Activated naive CD8-positive, alpha-beta T cell treated with anti-CD3 and anti-CD28 coated beads, Interleukin-2, amount 50 U/mL, for 24 hours (primary cell): ENCODE measurements at regions not wholly inside any gene's neighbourhood (a gene's known extent, or its start where the extent isn't known, plus 50 kb on each side); places are given as distances from the start of the nearest gene placed in this dataset.
"Not testable (repeated sequence)": the region's sequence is repeated elsewhere in the genome, so short reads cannot be mapped to it uniquely, and the experiment has no call there.

Source experiments
- ATAC-seq: fragments of 150-1000 bp; cut with Tn5 transposase; one replicate; pipeline ENCODE4 v1.10.0; 2021
- DNase-seq: peaks from one replicate; pipeline ENCODE4 v3.0.0; 2021
- H3K27ac Mint-ChIP-seq: one replicate; pipeline ENCODE4 v1.8.0; 2021; ENCODE audit warnings: mild to moderate bottlenecking, mixed read lengths
- H3K27me3 Mint-ChIP-seq: one replicate; pipeline ENCODE4 v1.8.0; 2021; ENCODE audit warnings: mixed read lengths
- H3K36me3 Mint-ChIP-seq: one replicate; pipeline ENCODE4 v1.8.0; 2021; ENCODE audit warnings: low read depth, mixed read lengths
- H3K4me1 Mint-ChIP-seq: one replicate; pipeline ENCODE4 v1.8.0; 2021; ENCODE audit warnings: mixed read lengths
- H3K4me3 Mint-ChIP-seq: one replicate; pipeline ENCODE4 v1.8.0; 2021; ENCODE audit warnings: mild to moderate bottlenecking, moderate library complexity, mixed read lengths
- H3K9me3 Mint-ChIP-seq: one replicate; pipeline ENCODE4 v1.8.0; 2021; ENCODE audit warnings: mixed read lengths

DNA sequence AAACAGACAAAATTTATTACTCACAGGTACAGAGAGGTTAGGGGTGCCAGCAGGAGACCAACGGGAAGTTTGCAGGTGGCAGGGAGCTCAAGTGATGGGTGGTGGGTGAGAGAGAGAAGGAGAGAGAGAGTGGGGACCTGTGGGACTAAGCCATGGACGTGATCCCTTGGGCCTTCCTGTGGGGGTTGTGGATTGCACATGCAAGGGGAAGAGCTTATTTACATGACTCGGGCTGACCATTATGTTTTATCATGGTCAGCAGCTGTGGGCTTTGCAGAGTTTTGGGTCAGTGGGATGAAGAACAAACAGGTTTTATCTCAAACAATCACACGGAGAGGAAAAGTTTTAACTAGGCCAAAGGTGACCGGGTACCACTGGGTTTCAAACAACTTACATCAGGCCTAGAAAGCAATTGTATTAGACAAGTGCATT lies 156.2 kb upstream of the EXOC2 start:
- no peak overlapping the region for H3K27ac Mint-ChIP-seq
- H3K27me3 Mint-ChIP-seq, result peaks cover 3% of the 10 kb centered on the region
- no peaks in the 10 kb centered on the region for H3K4me1 Mint-ChIP-seq
- ATAC-seq (no peak), DNase-seq (no peak)
- no peak overlapping the region for H3K4me3 Mint-ChIP-seq
- peaks cover 10% of the 10 kb centered on the region for H3K9me3 Mint-ChIP-seq
- H3K36me3 Mint-ChIP-seq, result no peaks in the 10 kb centered on the region

DNA sequence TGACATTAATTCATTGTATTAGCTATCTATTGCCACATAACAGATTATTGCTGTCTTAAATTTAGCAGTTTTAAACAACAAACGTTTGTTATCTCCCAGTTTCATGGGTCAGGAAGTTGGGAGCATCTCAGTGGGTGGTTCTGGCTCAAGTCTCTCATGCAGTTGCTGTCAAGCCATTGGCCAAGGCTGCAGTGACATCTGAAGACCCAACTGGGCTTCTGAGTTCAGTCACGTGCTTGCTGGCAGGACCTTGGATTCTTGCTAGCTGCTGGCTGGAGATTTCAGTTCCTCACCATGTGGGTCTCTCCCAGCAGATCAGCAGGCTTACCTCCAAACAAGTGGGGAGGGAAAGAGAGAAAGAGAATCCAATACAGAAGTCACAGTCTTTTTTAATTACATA lies 152.6 kb upstream of the EXOC2 start:
- no peak overlapping the region for H3K4me3 Mint-ChIP-seq
- H3K27me3 Mint-ChIP-seq, result peaks cover 17% of the 10 kb centered on the region
- H3K9me3 Mint-ChIP-seq, result peaks cover 7% of the 10 kb centered on the region
- no peak overlapping the region for H3K27ac Mint-ChIP-seq
- ATAC-seq (no peak), DNase-seq (no peak)
- no peaks in the 10 kb centered on the region for H3K36me3 Mint-ChIP-seq
- H3K4me1 Mint-ChIP-seq, result no peaks in the 10 kb centered on the region

DNA sequence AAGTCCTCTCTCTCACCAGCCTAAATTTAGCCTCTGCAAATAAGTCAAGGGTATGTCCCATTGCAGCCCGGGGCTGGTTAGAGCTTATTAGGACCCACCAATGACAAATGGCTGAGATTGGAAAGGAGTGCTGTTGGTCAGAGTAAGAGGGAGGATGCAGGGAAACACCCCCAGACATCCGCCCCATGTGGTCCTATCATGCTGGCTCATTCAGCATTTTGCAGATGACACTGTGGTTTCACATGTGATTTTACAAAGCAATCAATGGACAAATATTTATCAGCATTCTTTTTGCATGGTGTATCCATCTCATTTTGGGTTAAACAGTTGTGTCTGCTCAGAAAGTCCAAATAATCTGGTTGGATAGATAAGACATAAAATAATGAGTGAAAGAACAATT lies 152.2 kb upstream of the EXOC2 start:
- H3K27ac Mint-ChIP-seq, result no peak overlapping the region
- no peak for DNase-seq
- peaks cover 19% of the 10 kb centered on the region for H3K27me3 Mint-ChIP-seq
- peaks cover 12% of the 10 kb centered on the region for H3K9me3 Mint-ChIP-seq
- ATAC-seq, result no peak
- no peak overlapping the region for H3K4me3 Mint-ChIP-seq
- H3K4me1 Mint-ChIP-seq, result no peaks in the 10 kb centered on the region
- no peaks in the 10 kb centered on the region for H3K36me3 Mint-ChIP-seq

DNA sequence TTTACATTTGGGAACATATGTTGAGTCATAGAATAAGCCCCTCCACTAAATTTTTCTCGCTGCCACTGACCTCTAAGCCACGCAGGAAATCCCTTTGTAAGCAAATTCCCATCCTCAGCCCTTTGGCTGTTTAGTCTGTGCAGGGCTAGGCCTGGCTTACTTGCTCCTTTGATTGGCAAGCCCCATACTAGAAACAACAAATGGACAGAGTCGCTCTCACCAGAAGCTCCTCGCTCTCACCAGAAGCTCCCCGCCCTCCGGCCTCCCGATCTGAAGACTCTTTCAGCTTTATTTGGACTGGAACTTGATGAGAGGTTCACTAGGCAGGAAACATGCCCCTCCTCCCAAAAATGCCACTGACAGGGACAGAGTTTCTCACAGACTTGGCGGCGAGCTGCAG lies 149.2 kb upstream of the EXOC2 start:
- no peak overlapping the region for H3K4me3 Mint-ChIP-seq
- DNase-seq, result no peak
- H3K36me3 Mint-ChIP-seq, result no peaks in the 10 kb centered on the region
- H3K4me1 Mint-ChIP-seq, result no peaks in the 10 kb centered on the region
- no peak overlapping the region for H3K27ac Mint-ChIP-seq
- ATAC-seq, result no peak
- peaks cover 14% of the 10 kb centered on the region for H3K9me3 Mint-ChIP-seq
- H3K27me3 Mint-ChIP-seq, result peaks cover 26% of the 10 kb centered on the region

DNA sequence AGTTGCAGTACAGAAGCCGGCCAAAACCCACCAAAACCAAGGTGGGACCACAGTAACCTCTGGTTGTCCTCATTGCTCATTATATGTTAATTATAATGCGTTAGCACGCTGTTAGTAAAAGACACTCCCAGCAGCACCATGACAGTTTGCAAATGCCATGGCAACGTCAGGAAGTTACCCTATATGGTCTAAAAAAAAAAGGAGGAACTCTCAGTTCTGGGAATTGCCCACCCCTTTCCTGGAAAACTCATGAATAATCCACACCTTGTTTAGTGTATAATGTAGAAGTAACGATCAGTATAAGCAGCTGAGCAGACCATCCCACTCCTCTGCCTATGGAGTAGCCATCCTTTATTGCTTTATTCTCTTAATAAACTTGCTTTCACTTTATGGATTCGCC lies 148.6 kb upstream of the EXOC2 start:
- no peaks in the 10 kb centered on the region for H3K36me3 Mint-ChIP-seq
- peaks cover 30% of the 10 kb centered on the region for H3K27me3 Mint-ChIP-seq
- no peak for DNase-seq
- no peaks in the 10 kb centered on the region for H3K4me1 Mint-ChIP-seq
- no peak for ATAC-seq
- no peak overlapping the region for H3K4me3 Mint-ChIP-seq
- peaks cover 14% of the 10 kb centered on the region for H3K9me3 Mint-ChIP-seq
- H3K27ac Mint-ChIP-seq, result no peak overlapping the region

DNA sequence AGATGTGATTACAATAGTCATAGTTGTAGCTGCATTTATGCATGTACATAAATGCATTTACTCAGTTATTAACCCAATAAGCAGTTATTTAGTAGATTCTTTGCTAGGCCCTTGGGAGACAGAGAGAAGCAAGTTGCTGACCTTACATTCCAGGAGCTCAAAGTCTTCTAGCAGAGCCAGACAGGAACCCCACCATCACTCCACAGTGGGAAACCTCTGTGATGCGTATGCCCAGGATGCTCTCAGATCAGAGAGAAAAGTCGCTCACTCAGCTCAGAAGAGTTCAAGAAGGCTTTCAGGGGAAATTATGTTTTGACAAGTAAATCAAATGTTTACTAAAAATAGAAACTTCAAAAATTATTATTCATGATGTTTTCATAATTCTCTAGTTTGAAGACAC lies 146.3 kb upstream of the EXOC2 start:
- Mint-ChIP-seq H3K4me3 (no peak overlapping the region), H3K27me3 (peaks cover 32% of the 10 kb centered on the region)
- no peak for ATAC-seq

DNA sequence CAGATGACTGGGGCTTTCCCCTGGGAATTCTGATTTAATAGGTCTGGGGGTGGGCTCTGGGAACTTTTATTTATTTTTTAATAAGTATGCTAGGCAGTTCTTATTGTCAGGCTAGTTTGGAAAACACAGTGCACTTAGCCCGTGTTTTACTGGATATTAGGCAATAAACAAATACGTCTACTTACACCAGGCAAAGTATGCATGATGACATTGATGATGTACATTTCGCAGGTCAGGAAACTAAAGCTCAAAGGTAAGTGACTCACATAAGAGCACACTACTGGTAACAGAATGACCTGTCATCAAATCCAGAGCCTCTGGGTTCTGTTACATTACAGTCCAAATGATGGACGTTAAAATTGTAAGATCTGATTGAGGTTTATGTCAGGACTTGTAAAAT lies 144.4 kb upstream of the EXOC2 start:
- Mint-ChIP-seq H3K27ac (no peak overlapping the region), H3K4me1 (peaks cover 12% of the 10 kb centered on the region), H3K27me3 (peaks cover 29% of the 10 kb centered on the region), H3K9me3 (peaks cover 22% of the 10 kb centered on the region), H3K4me3 (no peak overlapping the region), H3K36me3 (no peaks in the 10 kb centered on the region)
- DNase-seq, result no peak
- ATAC-seq, result no peak

More for the DNA sequence above, 146.3 kb upstream of the EXOC2 start:
- peaks cover 17% of the 10 kb centered on the region for H3K9me3 Mint-ChIP-seq
- H3K4me1 Mint-ChIP-seq, result peaks cover 12% of the 10 kb centered on the region
- no peaks in the 10 kb centered on the region for H3K36me3 Mint-ChIP-seq
- H3K27ac Mint-ChIP-seq, result no peak overlapping the region
- DNase-seq, result no peak

DNA sequence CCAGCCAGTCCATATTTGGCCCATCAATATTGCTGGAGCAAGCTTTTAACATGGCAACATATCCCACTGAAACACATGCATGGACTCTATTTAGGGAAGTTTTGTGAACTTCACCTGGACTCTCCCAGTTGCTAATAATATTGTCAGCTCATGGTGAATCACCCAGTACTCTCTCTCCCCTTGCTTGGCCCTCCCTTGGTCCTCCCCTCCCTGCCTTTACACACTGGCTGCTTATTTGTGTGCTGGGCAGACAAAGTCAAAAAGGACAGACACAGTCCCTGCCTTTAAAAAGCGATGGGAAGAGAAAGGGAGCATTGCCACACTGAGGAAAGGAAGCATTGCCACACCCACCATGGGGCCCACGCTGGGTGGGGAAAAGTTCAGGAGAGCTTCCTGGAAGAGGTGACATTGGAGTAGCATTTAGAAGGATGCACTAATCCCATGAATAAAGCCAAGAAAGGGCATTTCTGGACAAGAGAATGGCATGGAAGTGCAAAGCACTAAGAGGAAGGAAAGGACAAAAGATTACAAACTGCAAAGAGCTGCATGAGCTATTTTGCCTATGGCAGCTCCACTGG lies 143.4 kb upstream of the EXOC2 start:
- no peak for DNase-seq
- Mint-ChIP-seq H3K4me1 (peaks cover 12% of the 10 kb centered on the region), H3K9me3 (peaks cover 24% of the 10 kb centered on the region), H3K27me3 (peaks cover 23% of the 10 kb centered on the region), H3K27ac (no peak overlapping the region), H3K36me3 (no peaks in the 10 kb centered on the region), H3K4me3 (no peak overlapping the region)
- ATAC-seq, result no peak

DNA sequence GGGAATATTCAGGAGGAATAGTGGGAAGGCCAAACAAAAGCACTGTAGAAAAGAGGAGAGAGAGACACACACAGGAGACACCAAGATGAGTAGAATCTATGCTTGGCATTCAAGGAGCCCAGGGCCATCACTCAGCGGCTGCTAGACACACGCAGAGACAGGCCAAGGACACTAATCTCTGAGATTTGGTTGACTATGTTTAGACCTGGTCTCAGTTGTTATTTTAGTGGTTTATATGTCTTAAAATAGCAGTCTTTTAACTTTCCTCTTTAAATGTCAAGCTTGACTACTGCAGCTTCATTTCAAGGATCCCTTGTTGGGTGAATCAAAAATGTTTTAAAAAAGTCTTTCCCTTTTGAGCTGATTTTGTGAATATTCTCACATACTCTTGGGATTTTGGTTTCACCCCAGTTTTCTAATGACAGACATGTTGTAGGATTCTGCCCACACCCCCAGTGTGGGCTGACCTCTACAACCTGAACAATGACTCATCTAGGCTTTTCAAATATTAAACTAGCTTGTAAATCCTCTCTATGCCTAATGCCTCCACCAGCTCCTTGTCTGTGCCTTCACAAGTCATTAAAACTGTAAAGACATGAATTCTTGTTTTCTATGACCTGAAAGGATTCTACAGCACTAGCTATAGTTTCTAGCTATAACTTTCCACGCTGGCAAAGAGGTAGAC lies 142.7 kb upstream of the EXOC2 start:
- Mint-ChIP-seq H3K27me3 (peaks cover 20% of the 10 kb centered on the region), H3K36me3 (no peaks in the 10 kb centered on the region), H3K4me3 (no peak overlapping the region), H3K4me1 (peaks cover 12% of the 10 kb centered on the region), H3K27ac (peak overlapping the region; percentile 14), H3K9me3 (peaks cover 29% of the 10 kb centered on the region)
- DNase-seq (no peak), ATAC-seq (peak; percentile 43)

DNA sequence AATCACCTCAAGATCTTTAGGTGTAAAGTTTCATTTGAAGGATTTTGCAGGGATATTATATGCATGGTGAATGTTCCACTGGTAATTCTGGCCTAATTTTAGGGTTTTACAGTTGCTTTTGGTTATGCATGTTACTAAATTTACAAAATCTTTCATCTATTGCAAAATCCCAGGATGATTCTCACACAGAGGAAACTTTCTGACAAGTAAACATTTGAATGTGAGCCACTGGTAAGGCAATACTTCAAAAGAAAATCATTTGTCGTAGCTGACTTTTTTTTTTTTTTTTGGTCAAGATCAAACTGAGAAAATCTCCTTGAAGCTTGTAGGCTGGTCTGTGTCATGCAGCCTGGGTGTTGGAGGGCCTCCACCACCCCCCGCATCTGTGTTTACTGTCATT lies 141.9 kb upstream of the EXOC2 start:
- Mint-ChIP-seq H3K27ac (no peak overlapping the region), H3K9me3 (peaks cover 24% of the 10 kb centered on the region), H3K27me3 (peaks cover 20% of the 10 kb centered on the region), H3K36me3 (no peaks in the 10 kb centered on the region), H3K4me3 (no peak overlapping the region), H3K4me1 (peaks cover 12% of the 10 kb centered on the region)
- DNase-seq (no peak), ATAC-seq (no peak)

DNA sequence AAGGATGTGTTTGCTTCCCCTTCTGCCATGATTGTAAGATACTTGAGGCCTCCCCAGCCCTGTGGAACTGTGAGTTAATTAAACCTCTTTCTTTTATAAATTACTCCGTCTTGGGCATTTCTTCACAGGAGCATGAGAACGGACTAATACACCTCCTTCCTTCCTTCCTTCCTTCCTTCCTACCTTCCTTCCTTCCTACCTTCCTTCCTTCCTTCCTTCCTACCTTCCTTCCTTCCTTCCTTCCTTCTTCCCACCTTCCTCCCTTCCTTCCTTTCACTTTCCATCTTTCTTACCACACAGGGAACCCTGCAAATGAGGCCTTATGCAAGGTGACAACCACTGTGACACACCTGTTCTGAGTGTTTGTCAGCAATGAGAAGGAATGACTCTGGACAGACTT lies 141.3 kb upstream of the EXOC2 start:
- H3K9me3 Mint-ChIP-seq, result peaks cover 19% of the 10 kb centered on the region
- peaks cover 19% of the 10 kb centered on the region for H3K27me3 Mint-ChIP-seq
- ATAC-seq (no peak), DNase-seq (no peak)
- peaks cover 12% of the 10 kb centered on the region for H3K4me1 Mint-ChIP-seq
- no peaks in the 10 kb centered on the region for H3K36me3 Mint-ChIP-seq
- H3K4me3 Mint-ChIP-seq, result no peak overlapping the region
- H3K27ac Mint-ChIP-seq, result no peak overlapping the region

DNA sequence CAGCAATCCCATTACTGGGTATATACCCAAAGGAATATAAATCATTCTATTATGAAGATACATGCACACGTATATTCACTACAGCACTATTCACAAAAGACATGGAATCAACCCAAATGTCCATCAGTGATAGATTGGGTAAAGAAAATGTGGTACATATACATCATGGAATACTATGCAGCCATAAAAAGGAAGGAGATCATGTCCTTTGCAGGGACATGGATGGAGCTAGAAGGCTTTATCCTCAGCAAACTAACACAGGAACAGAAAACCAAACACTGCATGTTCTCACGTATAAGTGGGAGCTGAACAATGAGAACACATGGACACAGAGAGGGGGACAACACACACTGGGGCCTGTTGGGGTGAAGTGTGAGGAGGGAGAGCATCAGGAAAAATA lies 139.9 kb upstream of the EXOC2 start:
- not testable (repeated sequence) for DNase-seq, ATAC-seq, H3K36me3 Mint-ChIP-seq, H3K27ac Mint-ChIP-seq, H3K4me3 Mint-ChIP-seq
- peaks cover 12% of the 10 kb centered on the region for H3K4me1 Mint-ChIP-seq
- H3K27me3 Mint-ChIP-seq, result peaks cover 18% of the 10 kb centered on the region
- H3K9me3 Mint-ChIP-seq, result peaks cover 22% of the 10 kb centered on the region

DNA sequence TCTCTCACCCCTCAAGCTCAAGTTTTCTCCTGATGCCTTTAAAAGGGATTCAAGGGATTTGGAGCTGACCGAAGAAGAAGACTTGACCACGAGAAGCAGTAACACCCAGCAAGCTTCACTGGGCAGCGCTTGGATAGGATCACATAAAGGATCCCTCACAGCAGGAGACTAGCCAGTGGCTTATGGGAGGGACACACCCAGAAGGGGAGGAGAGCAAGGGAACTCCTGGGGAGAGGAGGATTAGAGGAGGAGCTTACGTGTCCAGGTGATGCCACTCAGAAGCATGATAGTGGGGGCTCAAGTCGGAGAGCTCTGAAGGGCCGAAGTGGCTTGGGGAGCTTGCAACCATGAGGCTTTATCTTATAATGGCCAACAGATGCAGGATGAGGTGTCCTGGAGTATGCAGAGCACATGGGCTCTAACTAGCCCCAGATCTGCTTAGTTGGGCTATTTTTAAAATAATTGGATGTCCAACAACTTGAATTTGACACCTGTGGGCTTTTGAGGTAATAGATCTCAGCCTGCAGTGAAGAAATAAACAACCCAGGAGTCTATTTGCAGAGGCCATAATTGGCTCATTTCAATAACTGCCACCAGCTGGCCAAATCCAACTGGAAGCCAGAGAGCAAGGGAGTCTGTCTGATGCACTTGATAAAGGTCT lies 137.9 kb upstream of the EXOC2 start:
- no peak for DNase-seq
- no peaks in the 10 kb centered on the region for H3K36me3 Mint-ChIP-seq
- ATAC-seq, result no peak
- H3K4me3 Mint-ChIP-seq, result no peak overlapping the region
- H3K9me3 Mint-ChIP-seq, result peaks cover 22% of the 10 kb centered on the region
- peaks cover 11% of the 10 kb centered on the region for H3K4me1 Mint-ChIP-seq
- H3K27me3 Mint-ChIP-seq, result peaks cover 14% of the 10 kb centered on the region
- H3K27ac Mint-ChIP-seq, result no peak overlapping the region

DNA sequence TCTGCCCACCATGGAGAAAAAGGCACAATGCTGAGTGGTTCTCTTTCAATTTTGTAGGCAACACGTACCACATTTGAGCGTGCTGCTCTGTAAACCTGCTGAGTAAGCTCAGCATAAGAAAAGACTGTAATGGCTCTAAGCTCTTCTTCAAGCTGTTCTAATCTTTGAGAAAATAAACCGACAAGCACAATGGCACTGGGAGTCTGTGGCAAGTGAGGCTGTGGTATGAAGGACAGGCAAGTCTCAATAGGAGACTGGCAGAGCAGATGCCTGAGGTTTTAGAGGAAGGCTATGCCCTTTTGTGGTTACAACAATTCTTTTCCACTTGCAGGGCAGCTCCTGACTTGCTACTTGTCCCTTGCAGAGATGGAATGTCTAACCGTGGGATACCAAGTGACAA lies 136.7 kb upstream of the EXOC2 start:
- ATAC-seq, result no peak
- Mint-ChIP-seq H3K27ac (no peak overlapping the region), H3K4me1 (peaks cover 5% of the 10 kb centered on the region), H3K4me3 (no peak overlapping the region), H3K27me3 (peaks cover 20% of the 10 kb centered on the region), H3K9me3 (peaks cover 22% of the 10 kb centered on the region), H3K36me3 (peaks cover 2% of the 10 kb centered on the region)
- DNase-seq, result no peak

DNA sequence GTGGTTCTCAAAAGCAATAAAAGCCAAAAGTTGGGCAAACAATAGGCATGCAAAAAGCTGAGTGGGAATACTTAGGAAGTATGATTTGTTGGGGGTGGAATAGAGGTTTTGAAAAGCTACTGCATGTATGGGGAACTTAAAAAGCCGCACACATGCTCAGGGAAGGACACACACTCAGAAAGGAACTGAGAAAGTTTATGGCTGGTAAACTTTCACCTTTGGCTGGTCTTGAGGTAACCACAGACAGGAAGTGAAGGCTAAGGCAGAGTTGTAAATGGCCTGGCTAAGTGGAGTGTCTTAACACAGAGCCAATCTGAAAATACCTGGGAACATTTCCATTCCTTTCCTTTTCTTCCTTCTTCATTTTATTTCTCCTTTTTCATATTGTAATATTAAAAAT lies 134.5 kb upstream of the EXOC2 start:
- Mint-ChIP-seq H3K4me3 (no peak overlapping the region), H3K27me3 (peaks cover 21% of the 10 kb centered on the region), H3K36me3 (peaks cover 2% of the 10 kb centered on the region), H3K9me3 (peaks cover 14% of the 10 kb centered on the region), H3K27ac (no peak overlapping the region), H3K4me1 (peaks cover 4% of the 10 kb centered on the region)
- ATAC-seq (peak; percentile 43), DNase-seq (no peak)
